ELF-1 (cell line): ENCODE measurements at regions not wholly inside any gene's neighbourhood (a gene's known extent, or its start where the extent isn't known, plus 50 kb on each side); places are given as distances from the start of the nearest gene placed in this dataset.
"Not testable (repeated sequence)": the region's sequence is repeated elsewhere in the genome, so short reads cannot be mapped to it uniquely, and the experiment has no call there.

ENCODE experiments used
- DNase-seq: peaks from one replicate; pipeline ENCODE4 v3.0.0-alpha.2; 2016; ENCODE audit warnings: low read depth, low spot score

GRCh38 chr13:38415233-38415632, 65.6 kb downstream of the UFM1 start:
- DNase-seq = no peak

- no peak for DNase-seq
Measured at GRCh38 chr13:38417241-38417640, 67.6 kb downstream of the UFM1 start.

- no peak for DNase-seq
Measured at GRCh38 chr13:38417727-38418126, 68.1 kb downstream of the UFM1 start.

- no peak for DNase-seq
Measured at GRCh38 chr13:38418286-38418685, 68.6 kb downstream of the UFM1 start.

GRCh38 chr13:38419312-38419873, 69.7 kb downstream of the UFM1 start:
- no peak for DNase-seq

- DNase-seq = no peak
Measured at GRCh38 chr13:38421590-38422560, 72.2 kb downstream of the UFM1 start.

- no peak for DNase-seq
Measured at GRCh38 chr13:38429916-38430315, 80.3 kb downstream of the UFM1 start.

- DNase-seq = no peak
Measured at GRCh38 chr13:38430796-38431195, 81.1 kb downstream of the UFM1 start.

- DNase-seq = no peak
Measured at GRCh38 chr13:38440666-38441065, 91.0 kb downstream of the UFM1 start.

GRCh38 chr13:38444904-38445303, 95.3 kb downstream of the UFM1 start:
- DNase-seq = no peak

GRCh38 chr13:38452656-38453055, 103.0 kb downstream of the UFM1 start:
- DNase-seq = no peak

- DNase-seq = no peak
Measured at GRCh38 chr13:38462605-38463004, 113.0 kb downstream of the UFM1 start.

GRCh38 chr13:38463048-38463447, 113.4 kb downstream of the UFM1 start:
- no peak for DNase-seq

GRCh38 chr13:38472411-38472810, 122.8 kb downstream of the UFM1 start:
- DNase-seq = not testable (repeated sequence)

- DNase-seq = no peak
Measured at GRCh38 chr13:38473305-38473704, 123.7 kb downstream of the UFM1 start.

GRCh38 chr13:38477676-38478075, 128.0 kb downstream of the UFM1 start:
- DNase-seq = no peak

GRCh38 chr13:38483623-38484022, 134.0 kb downstream of the UFM1 start:
- DNase-seq = no peak

- DNase-seq = no peak
Measured at GRCh38 chr13:38490657-38491056, 141.0 kb downstream of the UFM1 start.

- no peak for DNase-seq
Measured at GRCh38 chr13:38494445-38494844, 144.8 kb downstream of the UFM1 start.

- no peak for DNase-seq
Measured at GRCh38 chr13:38496917-38497316, 147.3 kb downstream of the UFM1 start.

- no peak for DNase-seq
Measured at GRCh38 chr13:38498271-38498670, 148.6 kb downstream of the UFM1 start.

GRCh38 chr13:38514575-38514974, 164.9 kb downstream of the UFM1 start:
- no peak for DNase-seq

GRCh38 chr13:38518328-38518727, 168.5 kb upstream of the FREM2 start:
- no peak for DNase-seq
